Activated CD8-positive, alpha-beta memory T cell treated with anti-CD3 and anti-CD28 coated beads, Interleukin-2, amount 10 ng/mL, durations not matched to agents 7 days and 5 days (primary cell): ENCODE measurements at regions not wholly inside any gene's neighbourhood (a gene's known extent, or its start where the extent isn't known, plus 50 kb on each side); places are given as distances from the start of the nearest gene placed in this dataset.
"Not testable (repeated sequence)": the region's sequence is repeated elsewhere in the genome, so short reads cannot be mapped to it uniquely, and the experiment has no call there.

Source experiments
- ATAC-seq: fragments of 150-1000 bp; cut with Tn5 transposase; one replicate; pipeline ENCODE4 v1.10.0; 2021; ENCODE audit warnings: moderate library complexity
- CTCF ChIA-PET: fragments of 350-600 bp; sonication (Branson Sonifier 250); formaldehyde crosslinking; loops from one replicate; lab custom pipeline; 2021; ENCODE audit warnings: antibody characterized with exemption; lab: Charles Lee
- DNase-seq: peaks from one replicate; pipeline ENCODE4 v3.0.0-alpha.2; 2020
- H3K27ac Mint-ChIP-seq: one replicate; pipeline ENCODE4 v1.8.0; 2021; ENCODE audit warnings: mild to moderate bottlenecking, mixed read lengths
- H3K27me3 Mint-ChIP-seq: one replicate; pipeline ENCODE4 v1.8.0; 2021; ENCODE audit warnings: mixed read lengths
- H3K36me3 Mint-ChIP-seq: one replicate; pipeline ENCODE4 v1.8.0; 2021; ENCODE audit warnings: mild to moderate bottlenecking, mixed read lengths
- H3K4me1 Mint-ChIP-seq: one replicate; pipeline ENCODE4 v1.8.0; 2021; ENCODE audit warnings: mixed read lengths
- H3K4me3 Mint-ChIP-seq: one replicate; pipeline ENCODE4 v1.8.0; 2021; ENCODE audit warnings: mild to moderate bottlenecking, moderate library complexity, mixed read lengths
- H3K9me3 Mint-ChIP-seq: one replicate; pipeline ENCODE4 v1.8.0; 2022; ENCODE audit warnings: low read depth, mixed read lengths

GRCh38 chr12:67034110-67034879, 234.9 kb upstream of the CAND1 start:
- CTCF ChIA-PET, result no interaction called here
- DNase-seq, result no peak
- no peaks in the 10 kb centered on the region for H3K4me1 Mint-ChIP-seq

GRCh38 chr12:67035121-67035520, 234.0 kb upstream of the CAND1 start:
- Mint-ChIP-seq H3K27ac (no peak overlapping the region), H3K36me3 (no peaks in the 10 kb centered on the region), H3K9me3 (no peaks in the 10 kb centered on the region), H3K4me3 (no peak overlapping the region), H3K27me3 (no peaks in the 10 kb centered on the region), H3K4me1 (no peaks in the 10 kb centered on the region)
- CTCF ChIA-PET, result no interaction called here
- DNase-seq (no peak), ATAC-seq (no peak)

More at GRCh38 chr12:67034110-67034879, 234.9 kb upstream of the CAND1 start:
- ATAC-seq, result no peak
- Mint-ChIP-seq H3K9me3 (no peaks in the 10 kb centered on the region), H3K36me3 (no peaks in the 10 kb centered on the region), H3K27me3 (no peaks in the 10 kb centered on the region), H3K4me3 (no peak overlapping the region), H3K27ac (no peak overlapping the region)

GRCh38 chr12:67038486-67038885, 230.7 kb upstream of the CAND1 start:
- Mint-ChIP-seq H3K4me3 (no peak overlapping the region), H3K27ac (no peak overlapping the region), H3K27me3 (peaks cover 2% of the 10 kb centered on the region), H3K9me3 (no peaks in the 10 kb centered on the region), H3K36me3 (no peaks in the 10 kb centered on the region), H3K4me1 (no peaks in the 10 kb centered on the region)
- DNase-seq, result no peak
- no peak for ATAC-seq
- CTCF ChIA-PET, result no interaction called here

- no peak for DNase-seq
- CTCF ChIA-PET, result no interaction called here
- no peaks in the 10 kb centered on the region for H3K4me1 Mint-ChIP-seq
- no peaks in the 10 kb centered on the region for H3K9me3 Mint-ChIP-seq
- H3K27me3 Mint-ChIP-seq, result peaks cover 2% of the 10 kb centered on the region
- H3K27ac Mint-ChIP-seq, result no peak overlapping the region
- H3K4me3 Mint-ChIP-seq, result no peak overlapping the region
- ATAC-seq, result no peak
- no peaks in the 10 kb centered on the region for H3K36me3 Mint-ChIP-seq
These were observed 228.9 kb upstream of the CAND1 start for GRCh38 chr12:67039995-67040860.

GRCh38 chr12:67040861-67041137, 228.4 kb upstream of the CAND1 start:
- no peaks in the 10 kb centered on the region for H3K4me1 Mint-ChIP-seq
- H3K27ac Mint-ChIP-seq, result no peak overlapping the region
- DNase-seq (no peak), ATAC-seq (no peak)
- no peaks in the 10 kb centered on the region for H3K9me3 Mint-ChIP-seq
- CTCF ChIA-PET, result no interaction called here
- H3K36me3 Mint-ChIP-seq, result no peaks in the 10 kb centered on the region
- H3K4me3 Mint-ChIP-seq, result no peak overlapping the region
- H3K27me3 Mint-ChIP-seq, result peaks cover 2% of the 10 kb centered on the region

GRCh38 chr12:67042697-67043131, 226.4 kb upstream of the CAND1 start:
- DNase-seq, result no peak
- H3K27ac Mint-ChIP-seq, result no peak overlapping the region
- no peak overlapping the region for H3K4me3 Mint-ChIP-seq
- CTCF ChIA-PET, result no interaction called here
- H3K4me1 Mint-ChIP-seq, result no peaks in the 10 kb centered on the region
- no peak for ATAC-seq
- no peaks in the 10 kb centered on the region for H3K9me3 Mint-ChIP-seq
- H3K27me3 Mint-ChIP-seq, result peaks cover 2% of the 10 kb centered on the region
- H3K36me3 Mint-ChIP-seq, result no peaks in the 10 kb centered on the region

- Mint-ChIP-seq H3K27ac (no peak overlapping the region), H3K4me1 (no peaks in the 10 kb centered on the region), H3K4me3 (no peak overlapping the region), H3K27me3 (peaks cover 2% of the 10 kb centered on the region), H3K36me3 (no peaks in the 10 kb centered on the region), H3K9me3 (no peaks in the 10 kb centered on the region)
- CTCF ChIA-PET, result interaction anchor here (0.6 kb wide), 1 partner anchor 13 kb away, joined by 3 read pairs; no protein-coding TSS in a partner anchor
- DNase-seq, result no peak
- no peak for ATAC-seq
These were observed 225.4 kb upstream of the CAND1 start for GRCh38 chr12:67043771-67044170.

GRCh38 chr12:67045650-67046049, 223.5 kb upstream of the CAND1 start:
- Mint-ChIP-seq H3K36me3 (no peaks in the 10 kb centered on the region), H3K27ac (no peak overlapping the region), H3K9me3 (no peaks in the 10 kb centered on the region), H3K4me3 (no peak overlapping the region), H3K27me3 (peaks cover 2% of the 10 kb centered on the region), H3K4me1 (no peaks in the 10 kb centered on the region)
- CTCF ChIA-PET, result no interaction called here
- ATAC-seq (no peak), DNase-seq (no peak)

GRCh38 chr12:67046062-67046461, 223.1 kb upstream of the CAND1 start:
- no peak for ATAC-seq
- H3K36me3 Mint-ChIP-seq, result no peaks in the 10 kb centered on the region
- DNase-seq, result no peak
- peaks cover 5% of the 10 kb centered on the region for H3K27me3 Mint-ChIP-seq
- no peaks in the 10 kb centered on the region for H3K9me3 Mint-ChIP-seq
- CTCF ChIA-PET, result no interaction called here
- no peaks in the 10 kb centered on the region for H3K4me1 Mint-ChIP-seq
- H3K27ac Mint-ChIP-seq, result no peak overlapping the region
- no peak overlapping the region for H3K4me3 Mint-ChIP-seq

- no peaks in the 10 kb centered on the region for H3K9me3 Mint-ChIP-seq
- no peak overlapping the region for H3K27ac Mint-ChIP-seq
- ATAC-seq (no peak), DNase-seq (no peak)
- CTCF ChIA-PET, result no interaction called here
- peaks cover 4% of the 10 kb centered on the region for H3K27me3 Mint-ChIP-seq
- no peaks in the 10 kb centered on the region for H3K4me1 Mint-ChIP-seq
- no peak overlapping the region for H3K4me3 Mint-ChIP-seq
- H3K36me3 Mint-ChIP-seq, result no peaks in the 10 kb centered on the region
These were observed 221.5 kb upstream of the CAND1 start for GRCh38 chr12:67047634-67048033.

GRCh38 chr12:67048371-67048770, 220.8 kb upstream of the CAND1 start:
- CTCF ChIA-PET, result no interaction called here
- no peak for ATAC-seq
- no peaks in the 10 kb centered on the region for H3K4me1 Mint-ChIP-seq
- peaks cover 3% of the 10 kb centered on the region for H3K27me3 Mint-ChIP-seq
- no peak for DNase-seq
- no peaks in the 10 kb centered on the region for H3K9me3 Mint-ChIP-seq
- no peak overlapping the region for H3K4me3 Mint-ChIP-seq
- no peaks in the 10 kb centered on the region for H3K36me3 Mint-ChIP-seq
- H3K27ac Mint-ChIP-seq, result no peak overlapping the region

GRCh38 chr12:67049199-67049598, 220.0 kb upstream of the CAND1 start:
- DNase-seq, H3K9me3 Mint-ChIP-seq, H3K27ac Mint-ChIP-seq, H3K4me3 Mint-ChIP-seq, CTCF ChIA-PET, H3K4me1 Mint-ChIP-seq, H3K27me3 Mint-ChIP-seq, ATAC-seq, H3K36me3 Mint-ChIP-seq: not testable (repeated sequence)

- DNase-seq (no peak), ATAC-seq (no peak)
- Mint-ChIP-seq H3K4me1 (no peaks in the 10 kb centered on the region), H3K27ac (no peak overlapping the region), H3K27me3 (peaks cover 3% of the 10 kb centered on the region), H3K4me3 (no peak overlapping the region), H3K36me3 (no peaks in the 10 kb centered on the region), H3K9me3 (no peaks in the 10 kb centered on the region)
- CTCF ChIA-PET, result no interaction called here
These were observed 216.2 kb upstream of the CAND1 start for GRCh38 chr12:67052981-67053380.

GRCh38 chr12:67056329-67056728, 212.8 kb upstream of the CAND1 start:
- Mint-ChIP-seq H3K36me3 (no peaks in the 10 kb centered on the region), H3K4me1 (no peaks in the 10 kb centered on the region), H3K27ac (no peak overlapping the region), H3K4me3 (no peak overlapping the region), H3K9me3 (no peaks in the 10 kb centered on the region), H3K27me3 (peaks cover 11% of the 10 kb centered on the region)
- CTCF ChIA-PET, result no interaction called here
- no peak for DNase-seq
- ATAC-seq, result no peak
